ENCODE measurements at regions not wholly inside any gene's neighbourhood (a gene's known extent, or its start where the extent isn't known, plus 50 kb on each side); places are given as distances from the start of the nearest gene placed in this dataset.

- Mint-ChIP-seq H3K27me3 (ENCODE audit: insufficient read depth, unreplicated experiment) (no peaks in the 10 kb centered on the region), H3K4me1 (ENCODE audit: insufficient read depth, unreplicated experiment) (no peaks in the 10 kb centered on the region), H3K4me3 (ENCODE audit: unreplicated experiment) (no peak overlapping the region), H3K9me3 (ENCODE audit: unreplicated experiment) (no peaks in the 10 kb centered on the region), H3K27ac (ENCODE audit: low read depth, unreplicated experiment) (no peak overlapping the region), H3K36me3 (ENCODE audit: insufficient read depth, unreplicated experiment) (no peaks in the 10 kb centered on the region)
- TF ChIP-seq, protein P1, sequence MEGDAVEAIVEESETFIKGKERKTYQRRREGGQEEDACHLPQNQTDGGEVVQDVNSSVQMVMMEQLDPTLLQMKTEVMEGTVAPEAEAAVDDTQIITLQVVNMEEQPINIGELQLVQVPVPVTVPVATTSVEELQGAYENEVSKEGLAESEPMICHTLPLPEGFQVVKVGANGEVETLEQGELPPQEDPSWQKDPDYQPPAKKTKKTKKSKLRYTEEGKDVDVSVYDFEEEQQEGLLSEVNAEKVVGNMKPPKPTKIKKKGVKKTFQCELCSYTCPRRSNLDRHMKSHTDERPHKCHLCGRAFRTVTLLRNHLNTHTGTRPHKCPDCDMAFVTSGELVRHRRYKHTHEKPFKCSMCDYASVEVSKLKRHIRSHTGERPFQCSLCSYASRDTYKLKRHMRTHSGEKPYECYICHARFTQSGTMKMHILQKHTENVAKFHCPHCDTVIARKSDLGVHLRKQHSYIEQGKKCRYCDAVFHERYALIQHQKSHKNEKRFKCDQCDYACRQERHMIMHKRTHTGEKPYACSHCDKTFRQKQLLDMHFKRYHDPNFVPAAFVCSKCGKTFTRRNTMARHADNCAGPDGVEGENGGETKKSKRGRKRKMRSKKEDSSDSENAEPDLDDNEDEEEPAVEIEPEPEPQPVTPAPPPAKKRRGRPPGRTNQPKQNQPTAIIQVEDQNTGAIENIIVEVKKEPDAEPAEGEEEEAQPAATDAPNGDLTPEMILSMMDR (IDR thresholded peaks at IDR 0.05; ENCODE audit: unreplicated experiment), result no peak
- no peak for DNase-seq (ENCODE audit: unreplicated experiment)
- CTCF ChIA-PET, result no interaction called here
- BruUV-seq (replicated peaks), result no TSS peak
- POLR2A ChIA-PET, result interaction anchor here (0.6 kb wide), 1 partner anchor 308 kb away, joined by 4 read pairs; no protein-coding TSS in a partner anchor
- intact Hi-C loops (cut with micrococcal nuclease), result no loop called here
Measured at GRCh38 chr2:19762142-19762541, 139.6 kb downstream of the TTC32 start.

DNA sequence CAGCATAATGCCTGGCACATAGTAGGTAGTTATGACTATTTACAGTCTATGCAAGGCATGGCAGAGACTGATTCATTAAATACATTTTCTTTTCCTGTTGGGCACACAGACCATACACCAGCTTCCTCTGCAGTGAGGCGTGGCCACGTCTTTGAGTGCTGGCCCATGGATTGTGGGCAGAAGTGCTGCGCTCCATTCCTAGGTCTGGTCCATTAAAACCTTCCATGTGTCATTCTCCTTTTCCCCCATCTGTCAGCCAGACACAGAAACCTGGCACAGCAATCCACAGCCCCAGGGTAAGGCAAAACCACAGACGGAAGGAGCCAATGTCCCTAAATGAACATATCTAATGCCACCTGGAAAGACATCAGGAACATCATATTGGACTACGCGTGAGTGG, 141.9 kb downstream of the TTC32 start:
- Mint-ChIP-seq H3K4me1 (ENCODE audit: insufficient read depth, unreplicated experiment) (peaks cover 4% of the 10 kb centered on the region), H3K9me3 (ENCODE audit: unreplicated experiment) (no peaks in the 10 kb centered on the region), H3K4me3 (ENCODE audit: unreplicated experiment) (no peak overlapping the region), H3K36me3 (ENCODE audit: insufficient read depth, unreplicated experiment) (no peaks in the 10 kb centered on the region), H3K27me3 (ENCODE audit: insufficient read depth, unreplicated experiment) (no peaks in the 10 kb centered on the region), H3K27ac (ENCODE audit: low read depth, unreplicated experiment) (no peak overlapping the region)
- ChIA-PET POLR2A (no interaction called here), CTCF (interaction anchor here (0.6 to 0.8 kb wide), 2 partner anchors 102 to 117 kb away, joined by 3 read pairs; no protein-coding TSS in a partner anchor)
- BruUV-seq (replicated peaks), result no TSS peak
- TF ChIP-seq, protein P1 (IDR thresholded peaks at IDR 0.05; ENCODE audit: unreplicated experiment), result no peak
- intact Hi-C loops (cut with micrococcal nuclease), result no loop called here
- no peak for DNase-seq (ENCODE audit: unreplicated experiment)

DNA sequence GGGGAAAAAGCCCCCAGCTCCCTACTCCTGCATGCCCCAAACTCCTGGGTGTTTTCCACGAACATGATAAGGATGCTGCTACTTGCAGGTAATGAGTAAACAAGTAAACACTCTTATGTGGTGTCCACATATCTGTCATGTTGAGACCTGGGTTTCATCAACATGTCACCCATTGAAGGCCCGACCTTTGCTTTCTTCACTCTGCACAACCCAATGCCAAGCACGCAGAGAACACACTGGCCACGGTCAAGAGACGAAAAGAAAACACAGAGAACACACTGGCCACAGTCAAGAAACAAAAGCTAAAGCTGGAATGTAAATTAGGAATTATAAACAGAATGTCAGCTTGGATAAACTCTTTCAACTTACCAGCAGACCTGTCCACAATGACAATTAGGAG, 143.1 kb downstream of the TTC32 start:
- no peak overlapping the region for H3K27ac Mint-ChIP-seq (ENCODE audit: low read depth, unreplicated experiment)
- TF ChIP-seq, protein P1 (IDR thresholded peaks at IDR 0.05; ENCODE audit: unreplicated experiment), result no peak
- H3K4me3 Mint-ChIP-seq (ENCODE audit: unreplicated experiment), result no peak overlapping the region
- POLR2A ChIA-PET, result interaction anchor here (0.6 kb wide), 1 partner anchor 47 kb away, joined by 3 read pairs; no protein-coding TSS in a partner anchor
- DNase-seq (ENCODE audit: unreplicated experiment), result no peak
- BruUV-seq (replicated peaks), result no TSS peak
- no peaks in the 10 kb centered on the region for H3K36me3 Mint-ChIP-seq (ENCODE audit: insufficient read depth, unreplicated experiment)
- H3K27me3 Mint-ChIP-seq (ENCODE audit: insufficient read depth, unreplicated experiment), result no peaks in the 10 kb centered on the region
- CTCF ChIA-PET, result interaction anchor here (0.6 kb wide), 1 partner anchor 25 kb away, joined by 3 read pairs; no protein-coding TSS in a partner anchor
- intact Hi-C loops (cut with micrococcal nuclease), result no loop called here
- no peaks in the 10 kb centered on the region for H3K9me3 Mint-ChIP-seq (ENCODE audit: unreplicated experiment)
- H3K4me1 Mint-ChIP-seq (ENCODE audit: insufficient read depth, unreplicated experiment), result peaks cover 10% of the 10 kb centered on the region

DNA sequence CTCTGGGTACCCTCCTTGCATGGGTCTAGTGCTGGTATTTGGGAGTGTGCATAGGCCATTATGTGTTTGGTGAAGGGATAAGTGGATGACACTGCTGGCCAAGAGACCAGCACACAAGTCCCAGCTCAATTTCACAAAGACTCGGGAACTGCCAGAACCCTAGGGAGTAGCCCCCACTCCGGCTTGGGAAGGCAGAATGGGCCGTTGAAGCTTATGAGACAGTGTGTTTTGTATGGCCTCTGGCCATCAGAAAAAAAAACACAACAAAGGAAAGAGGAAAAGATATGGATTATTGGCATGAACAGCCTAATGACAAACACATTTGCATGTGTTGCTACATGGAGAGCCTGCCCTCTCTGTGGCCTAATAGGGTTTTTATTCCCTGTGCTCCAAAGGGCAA, 144.2 kb downstream of the TTC32 start:
- Mint-ChIP-seq H3K4me1 (ENCODE audit: insufficient read depth, unreplicated experiment) (peaks cover 10% of the 10 kb centered on the region), H3K27me3 (ENCODE audit: insufficient read depth, unreplicated experiment) (no peaks in the 10 kb centered on the region), H3K4me3 (ENCODE audit: unreplicated experiment) (no peak overlapping the region), H3K9me3 (ENCODE audit: unreplicated experiment) (no peaks in the 10 kb centered on the region), H3K36me3 (ENCODE audit: insufficient read depth, unreplicated experiment) (no peaks in the 10 kb centered on the region), H3K27ac (ENCODE audit: low read depth, unreplicated experiment) (no peak overlapping the region)
- intact Hi-C loops (cut with micrococcal nuclease), result no loop called here
- BruUV-seq (replicated peaks), result no TSS peak
- ChIA-PET POLR2A (no interaction called here), CTCF (interaction anchor here (0.6 to 1.0 kb wide), 2 partner anchors 11 to 13 kb away, joined by 3 read pairs; no protein-coding TSS in a partner anchor)
- DNase-seq (ENCODE audit: unreplicated experiment), result no peak
- TF ChIP-seq, protein P1 (IDR thresholded peaks at IDR 0.05; ENCODE audit: unreplicated experiment), result no peak
